OCI-LY3 (cell line): ENCODE measurements at regions not wholly inside any gene's neighbourhood (a gene's known extent, or its start where the extent isn't known, plus 50 kb on each side); places are given as distances from the start of the nearest gene placed in this dataset.

Experiments used
- H2AFZ ChIP-seq: fragments of 200-600, 300-600 bp; shearing (Covaris generic); 2 replicates; pipeline ENCODE4 v1.6.0; 2014; ENCODE audit warnings: antibody characterized with exemption, low read depth, low read length
- H3K27ac ChIP-seq: fragments of 200-600, 300-600 bp; sonication (generic); 2 replicates; pipeline ENCODE4 v1.5.1; 2014; ENCODE audit warnings: mild to moderate bottlenecking, low read length, moderate library complexity, mixed read lengths
- H3K27me3 ChIP-seq: fragments of 200-600, 300-600 bp; sonication (generic); 2 replicates; pipeline ENCODE4 v1.6.1; 2014; ENCODE audit warnings: low read depth, low read length, mixed read lengths
- H3K36me3 ChIP-seq: fragments of 200-600, 300-600 bp; sonication (generic); replicated peaks from 2 replicates; pipeline ENCODE3; 2014; ENCODE audit warnings: low read depth, low read length, mixed read lengths
- H3K4me1 ChIP-seq: fragments of 300-600, 200-600 bp; sonication (generic); 2 replicates; pipeline ENCODE4 v1.6.1; 2014; ENCODE audit warnings: low read length, mixed read lengths
- H3K4me2 ChIP-seq: fragments of 200-600, 300-600 bp; sonication (generic); 2 replicates; pipeline ENCODE4 v1.6.1; 2014; ENCODE audit warnings: low read length, mixed read lengths
- H3K4me3 ChIP-seq: fragments of 300-600, 200-600 bp; sonication (generic); 2 replicates; pipeline ENCODE4 v1.5.1; 2014; ENCODE audit warnings: antibody characterized with exemption, mild to moderate bottlenecking, low read length, moderate library complexity
- H3K79me2 ChIP-seq: fragments of 300-600, 200-600 bp; shearing (Covaris generic); 2 replicates; pipeline ENCODE4 v1.6.1; 2014; ENCODE audit warnings: mild to moderate bottlenecking, low read length, mixed read lengths
- H3K9ac ChIP-seq: fragments of 300-600, 200-600 bp; shearing (Covaris generic); 2 replicates; pipeline ENCODE4 v1.6.0; 2014; ENCODE audit warnings: mild to moderate bottlenecking, low read length, moderate library complexity
- H3K9me3 ChIP-seq: fragments of 200-600, 300-600 bp; shearing (Covaris generic); 2 replicates; pipeline ENCODE4 v1.6.1; 2014; ENCODE audit warnings: low read length, mixed read lengths; ENCODE audit not compliant: insufficient read depth
- H4K20me1 ChIP-seq: fragments of 200-600, 300-600 bp; sonication (generic); 2 replicates; pipeline ENCODE4 v1.6.1; 2016; ENCODE audit warnings: low read length, mixed read lengths; ENCODE audit not compliant: insufficient read depth
- CTCF ChIP-seq: fragments of 200-600, 300-600 bp; sonication (generic); IDR thresholded peaks from 2 replicates; pipeline ENCODE4 v1.5.1; 2014; ENCODE audit warnings: antibody characterized with exemption, low read length, low read depth
- EZH2phosphoT487 ChIP-seq: fragments of 200-600 bp; shearing (Covaris generic); IDR thresholded peaks from 2 replicates; pipeline ENCODE4 v1.6.1; 2018; ENCODE audit warnings: antibody characterized with exemption, mixed run types, low read depth

DNA sequence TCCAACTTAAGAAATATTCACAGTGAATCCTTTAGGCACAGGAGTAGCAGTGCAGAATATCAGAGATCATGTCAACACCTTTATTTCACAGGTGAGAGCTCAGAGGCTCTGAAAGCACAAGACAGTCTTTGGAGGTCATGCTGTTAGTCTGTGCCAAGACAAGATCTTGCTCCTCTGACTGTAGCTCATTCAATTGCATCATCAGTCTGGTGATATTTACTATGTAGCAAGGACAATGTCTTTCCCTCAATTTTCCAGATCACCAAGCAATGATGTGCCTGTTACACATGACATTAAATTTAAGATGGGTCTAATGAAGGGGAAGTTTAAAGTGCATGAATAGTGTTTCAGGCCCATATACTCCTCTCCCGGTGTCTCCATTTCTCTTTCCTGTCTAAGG is 277.5 kb downstream of the IL15 start:
- no peaks in the 10 kb centered on the region for H3K4me1 ChIP-seq
- no peak overlapping the region for H2AFZ ChIP-seq
- H3K9me3 ChIP-seq = no peaks in the 10 kb centered on the region
- H3K4me2 ChIP-seq = no peak overlapping the region
- no peak overlapping the region for H3K4me3 ChIP-seq
- no peaks in the 10 kb centered on the region for H3K27me3 ChIP-seq
- H3K36me3 ChIP-seq = no peaks in the 10 kb centered on the region
- H3K27ac ChIP-seq = no peak overlapping the region
- no peaks in the 10 kb centered on the region for H3K79me2 ChIP-seq
- H3K9ac ChIP-seq = no peak overlapping the region
- no peak for TF ChIP-seq EZH2phosphoT487
- TF ChIP-seq CTCF = no peak
- H4K20me1 ChIP-seq = no peaks in the 10 kb centered on the region

GRCh38 chr4:141914746-141915145 is 278.4 kb downstream of the IL15 start:
- Histone ChIP-seq H2AFZ (no peak overlapping the region), H3K36me3 (no peaks in the 10 kb centered on the region)

DNA sequence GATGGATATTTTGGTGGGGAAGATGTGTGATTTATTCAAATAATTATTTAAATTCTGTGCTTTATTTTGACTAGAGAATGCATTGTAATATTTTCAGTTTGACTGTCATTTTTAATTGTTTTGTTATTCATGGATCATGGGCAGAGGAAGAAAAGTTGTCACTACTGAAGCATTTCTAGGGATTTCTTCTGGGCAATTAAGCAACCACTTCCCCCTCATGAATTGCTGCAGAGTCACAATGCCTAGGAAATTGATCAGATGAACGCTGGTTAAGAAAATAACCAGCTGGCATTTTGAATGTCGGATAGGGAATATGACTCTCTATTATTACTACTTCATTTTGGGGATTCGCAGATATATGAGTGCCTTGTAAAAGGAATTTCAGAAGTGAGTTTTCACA is 283.3 kb downstream of the IL15 start:
- Histone ChIP-seq H3K27me3 (no peaks in the 10 kb centered on the region), H3K79me2 (no peaks in the 10 kb centered on the region), H4K20me1 (no peaks in the 10 kb centered on the region), H3K36me3 (no peaks in the 10 kb centered on the region), H3K9me3 (no peaks in the 10 kb centered on the region), H3K4me2 (no peak overlapping the region), H2AFZ (no peak overlapping the region), H3K9ac (no peak overlapping the region), H3K27ac (no peak overlapping the region), H3K4me3 (no peak overlapping the region), H3K4me1 (peaks cover 15% of the 10 kb centered on the region)
- no peak for TF ChIP-seq CTCF
- no peak for TF ChIP-seq EZH2phosphoT487

More at GRCh38 chr4:141914746-141915145, 278.4 kb downstream of the IL15 start:
- Histone ChIP-seq H3K27ac (no peak overlapping the region), H3K9ac (no peak overlapping the region), H3K27me3 (no peaks in the 10 kb centered on the region), H3K79me2 (no peaks in the 10 kb centered on the region), H3K4me1 (no peaks in the 10 kb centered on the region), H4K20me1 (no peaks in the 10 kb centered on the region), H3K4me2 (no peak overlapping the region), H3K4me3 (no peak overlapping the region), H3K9me3 (no peaks in the 10 kb centered on the region)
- TF ChIP-seq CTCF (no peak), EZH2phosphoT487 (no peak)

DNA sequence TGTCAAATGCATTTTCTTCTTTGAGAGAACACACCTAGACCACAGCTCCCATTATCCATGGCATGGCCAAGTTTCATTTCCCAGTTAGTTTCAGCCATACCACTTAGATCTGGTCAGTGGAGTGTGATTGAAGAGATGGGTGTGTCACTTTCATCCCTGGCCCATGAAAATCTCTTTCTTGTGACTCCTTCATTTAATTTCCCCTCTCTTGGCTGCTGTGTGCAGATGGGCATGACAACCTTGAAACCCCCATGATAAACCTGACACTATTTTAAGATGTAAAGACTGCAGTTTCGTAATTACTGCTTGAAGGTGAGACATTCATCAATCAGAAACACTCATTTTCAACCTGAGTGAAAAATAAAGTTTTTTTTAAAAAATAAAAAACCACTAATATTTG is 284.9 kb downstream of the IL15 start:
- Histone ChIP-seq H4K20me1 (no peaks in the 10 kb centered on the region), H3K79me2 (no peaks in the 10 kb centered on the region), H3K9me3 (no peaks in the 10 kb centered on the region), H2AFZ (no peak overlapping the region), H3K4me1 (peaks cover 15% of the 10 kb centered on the region), H3K4me3 (no peak overlapping the region; the same call in 1 of the 2 replicates), H3K27ac (no peak overlapping the region), H3K9ac (no peak overlapping the region), H3K27me3 (no peaks in the 10 kb centered on the region), H3K36me3 (no peaks in the 10 kb centered on the region), H3K4me2 (peak overlapping the region; percentile 13; the same call in 1 of the 2 replicates)
- TF ChIP-seq CTCF (no peak), EZH2phosphoT487 (no peak)
